ENCODE measurements at regions not wholly inside any gene's neighbourhood (a gene's known extent, or its start where the extent isn't known, plus 50 kb on each side); places are given as distances from the start of the nearest gene placed in this dataset.

GRCh38 chr11:134617360-134617759, 205.3 kb upstream of the B3GAT1 start:
- Histone ChIP-seq H2BK15ac (ENCODE audit: low read length) (no peak overlapping the region), H3K18ac (ENCODE audit: extremely low read depth, low read length) (no peak overlapping the region), H3K4ac (replicated peaks; ENCODE audit: insufficient read length, low read depth, low read length) (no peak overlapping the region), H3K4me3 (ENCODE audit: extremely low read depth in 1 of 4, insufficient read depth in 2 of 4, low read depth in 3 of 4, low read length in 4 of 4) (no peak overlapping the region), H3K9ac (replicated peaks in 1 of 4; ENCODE audit: extremely low read depth in 1 of 4, low read depth in 3 of 4, low read length in 3 of 4) (no peak overlapping the region), H2BK5ac (ENCODE audit: low read depth, low read length) (no peak overlapping the region), H3K79me2 (ENCODE audit: control insufficient read depth in 1 of 2, insufficient read depth in 2 of 2, low read length in 2 of 2) (no peaks in the 10 kb centered on the region), H3K23me2 (ENCODE audit: low read depth, low read length) (no peaks in the 10 kb centered on the region), H2BK20ac (ENCODE audit: low read length) (no peak overlapping the region), H3K27me3 (replicated peaks in 1 of 4; ENCODE audit: control insufficient read depth in 3 of 4, extremely low read depth in 1 of 4, insufficient read depth in 3 of 4, low read length in 3 of 4) (no peaks in the 10 kb centered on the region), H3K23ac (ENCODE audit: insufficient read length) (no peak overlapping the region), H3K4me2 (ENCODE audit: insufficient read depth in 1 of 2, low read depth in 2 of 2, low read length in 2 of 2) (no peak overlapping the region), H2AFZ (ENCODE audit: low read length) (no peak overlapping the region), H2BK120ac (replicated peaks; ENCODE audit: low read depth, low read length) (no peak overlapping the region), H3K9me3 (ENCODE audit: insufficient read depth in 2 of 2, low read depth in 1 of 2, low read length in 1 of 2) (peaks cover 0 to 2% of the 10 kb centered on the region in 2 experiments; a peak in 1 of 4 replicates), H3K27ac (ENCODE audit: low read depth, low read length) (no peak overlapping the region), H4K91ac (replicated peaks; ENCODE audit: insufficient read length, low read length) (no peak overlapping the region), H4K20me1 (replicated peaks in 1 of 2; ENCODE audit: control insufficient read depth in 1 of 2, insufficient read depth in 2 of 2, low read length in 2 of 2) (no peaks in the 10 kb centered on the region), H4K8ac (ENCODE audit: extremely low read depth, insufficient read depth, low read length) (no peak overlapping the region), H2BK12ac (ENCODE audit: low read depth, low read length) (no peak overlapping the region), H3K56ac (replicated peaks; ENCODE audit: insufficient read length, low read depth, low read length) (no peak overlapping the region), H4K5ac (ENCODE audit: insufficient read length, low read depth, low read length) (no peak overlapping the region), H3K4me1 (replicated peaks in 1 of 4; ENCODE audit: control insufficient read depth in 3 of 4, insufficient read depth in 4 of 4, low read length in 3 of 4) (peaks cover 0 to 2% (median 0%) of the 10 kb centered on the region in 4 experiments; a peak in 3 of 7 replicates), H3K14ac (ENCODE audit: insufficient read length) (no peak overlapping the region), H3K79me1 (ENCODE audit: low read depth, low read length) (no peaks in the 10 kb centered on the region), H2AK5ac (ENCODE audit: low read depth, low read length) (no peak overlapping the region), H3K36me3 (ENCODE audit: control insufficient read depth in 2 of 4, insufficient read depth in 4 of 4, low read length in 3 of 4) (no peaks in the 10 kb centered on the region)
- ChIA-PET POLR2A (ENCODE audit: partially characterized antibody) (no interaction called here), CTCF (ENCODE audit: partially characterized antibody) (interaction anchor here (0.9 to 1.2 kb wide), 2 partner anchors 8 to 362 kb away, joined by 3 read pairs; no protein-coding TSS in a partner anchor)
- DNase-seq (ENCODE audit: low read depth in 1 of 2, low spot score in 2 of 2) (no peak), FAIRE-seq (no peak)
- WGBS, 2 experiments (ENCODE audit: extremely low coverage in 1 of 2, insufficient coverage in 1 of 2, insufficient read length in 1 of 2, insufficient replicate concordance in 2 of 2, low coverage in 1 of 2, low lambda C conversion rate in 2 of 2, missing lambda C conversion rate in 1 of 2), result 93% methylated on average over 9 of the region's 9 CpGs; no CpG with 5 or more reads in 1 of the 2 experiments
- TF ChIP-seq BACH1 (IDR thresholded peaks at IDR 0.05; ENCODE audit: low read length) (no peak), TAF7 (optimal IDR thresholded peaks at IDR 0.05; ENCODE audit: borderline replicate concordance, low read depth, low read length) (no peak), RFX5 (IDR thresholded peaks at IDR 0.05; ENCODE audit: borderline replicate concordance, low read depth, low read length) (no peak), MAX (IDR thresholded peaks at IDR 0.05) (no peak), HDAC2 (IDR thresholded peaks at IDR 0.05; ENCODE audit: borderline replicate concordance in 1 of 2, low read depth in 2 of 2, low read length in 2 of 2) (no peak), JUN (IDR thresholded peaks at IDR 0.05; ENCODE audit: low read depth, low read length) (no peak), KDM4A (IDR thresholded peaks at IDR 0.05; ENCODE audit: low read depth, low read length, severe bottlenecking) (no peak), E2F6 (IDR thresholded peaks at IDR 0.05) (no peak), SP2 (IDR thresholded peaks at IDR 0.05; ENCODE audit: low read length) (no peak), GTF2F1 (IDR thresholded peaks at IDR 0.05; ENCODE audit: borderline replicate concordance, low read depth, low read length) (no peak)
